GM23248 (cell line): ENCODE measurements at regions not wholly inside any gene's neighbourhood (a gene's known extent, or its start where the extent isn't known, plus 50 kb on each side); places are given as distances from the start of the nearest gene placed in this dataset.
A peak's percentile ranks its signal among the peaks of the same experiment; 100 is the strongest.

ENCODE experiments used
- DNase-seq: peaks from one replicate; pipeline ENCODE4 v3.0.0-alpha.2; 2015
- H2AFZ ChIP-seq: fragments of 200-600 bp; sonication (generic); 2 replicates; pipeline ENCODE4 v1.6.1; 2016; ENCODE audit warnings: antibody characterized with exemption
- H3F3A ChIP-seq: fragments of 200-600 bp; sonication (generic); 2 replicates; pipeline ENCODE4 v1.6.1; 2016; ENCODE audit warnings: mild to moderate bottlenecking, antibody characterized with exemption, mixed run types; ENCODE audit not compliant: insufficient read depth
- H3K27ac ChIP-seq: fragments of 200-600 bp; sonication (generic); 2 replicates; pipeline ENCODE4 v1.5.1; 2016; ENCODE audit warnings: mild to moderate bottlenecking
- H3K27me3 ChIP-seq: fragments of 200-600 bp; sonication (generic); replicated peaks from 2 replicates; pipeline ENCODE4 v1.6.1; 2016; ENCODE audit warnings: mild to moderate bottlenecking; ENCODE audit not compliant: insufficient read depth
- H3K36me3 ChIP-seq: fragments of 200-600 bp; sonication (generic); 2 replicates; pipeline ENCODE4 v1.6.1; 2016; ENCODE audit warnings: low read depth, mild to moderate bottlenecking
- H3K4me1 ChIP-seq: fragments of 200-600 bp; sonication (generic); 2 replicates; pipeline ENCODE4 v1.6.1; 2016; ENCODE audit warnings: mild to moderate bottlenecking; ENCODE audit not compliant: insufficient read depth
- H3K4me2 ChIP-seq: fragments of 200-600 bp; sonication (generic); one replicate; pipeline ENCODE4 v1.6.1; 2016; ENCODE audit warnings: mild to moderate bottlenecking; ENCODE audit not compliant: unreplicated experiment
- H3K4me3 ChIP-seq: fragments of 200-600 bp; sonication (generic); 2 replicates; pipeline ENCODE4 v1.5.1; 2016; ENCODE audit warnings: mild to moderate bottlenecking
- H3K79me2 ChIP-seq: fragments of 200-600 bp; sonication (generic); 2 replicates; pipeline ENCODE4 v1.6.1; 2016; ENCODE audit warnings: mild to moderate bottlenecking; ENCODE audit not compliant: insufficient read depth
- H3K9ac ChIP-seq: fragments of 200-600 bp; sonication (generic); 2 replicates; pipeline ENCODE4 v1.6.1; 2016; ENCODE audit warnings: mild to moderate bottlenecking
- H3K9me2 ChIP-seq: fragments of 200-600 bp; sonication (generic); 2 replicates; pipeline ENCODE4 v1.6.1; 2016; ENCODE audit warnings: mixed run types, mild to moderate bottlenecking, moderate library complexity; ENCODE audit not compliant: insufficient read depth
- H3K9me3 ChIP-seq: fragments of 200-600 bp; sonication (generic); one replicate; pipeline ENCODE4 v1.6.1; 2017; ENCODE audit warnings: low read depth
- H4K20me1 ChIP-seq: fragments of 200-600 bp; sonication (generic); 2 replicates; pipeline ENCODE4 v1.6.0; 2016; ENCODE audit not compliant: insufficient read depth
- EZH2 ChIP-seq: fragments of 200-600 bp; sonication (generic); IDR thresholded peaks from 2 replicates; pipeline ENCODE4 v1.6.1; 2018; ENCODE audit warnings: antibody characterized with exemption, mild to moderate bottlenecking; ENCODE audit not compliant: insufficient read depth, poor library complexity, severe bottlenecking
- EZH2phosphoT487 ChIP-seq: fragments of 200-600 bp; sonication (generic); IDR thresholded peaks from 2 replicates; pipeline ENCODE4 v1.6.1; 2018; ENCODE audit warnings: antibody characterized with exemption, moderate library complexity, mild to moderate bottlenecking, low read depth; ENCODE audit not compliant: insufficient read depth
- WGBS, 2 experiments: methylation state at CpG; one replicate each; pipeline ENCODE4 v1.1.6; 2015 to 2017; ENCODE audit warnings: low lambda C conversion rate in 2 of 2, low coverage in 1 of 2; ENCODE audit errors: missing lambda C conversion rate in 2 of 2; 5-methylcytosine and 5-hydroxymethylcytosine counted together
- in situ Hi-C: fragments of 300-500 bp; cut with MboI; formaldehyde crosslinking; loops from 2 replicates; pipeline ENCODE4 v1.15.0; 2020

GRCh38 chr11:100619484-100619883, 67.6 kb upstream of the ARHGAP42 start:
- Histone ChIP-seq H3K9me3 (no peaks in the 10 kb centered on the region), H2AFZ (peak overlapping the region; percentile 30; the same call in 1 of the 2 replicates), H3K27ac (no peak overlapping the region), H3K9ac (no peak overlapping the region), H3K4me1 (peaks cover 7% of the 10 kb centered on the region; the same call in 1 of the 2 replicates), H3K79me2 (no peaks in the 10 kb centered on the region), H3F3A (no peaks in the 10 kb centered on the region), H3K4me2 (no peak overlapping the region), H4K20me1 (no peaks in the 10 kb centered on the region), H3K4me3 (no peak overlapping the region), H3K27me3 (no peaks in the 10 kb centered on the region), H3K9me2 (no peaks in the 10 kb centered on the region), H3K36me3 (no peaks in the 10 kb centered on the region)
- in situ Hi-C loops, result no loop called here
- WGBS, 2 experiments, result 7 to 11% methylated on average over 2 of the region's 2 CpGs
- TF ChIP-seq EZH2phosphoT487 (no peak), EZH2 (no peak)
- DNase-seq, result peak; percentile 17

GRCh38 chr11:100622404-100622803, 64.7 kb upstream of the ARHGAP42 start:
- 75 to 79% methylated on average over 1 of the region's 1 CpG for whole genome bisulfite sequencing, 2 experiments
- no peak for DNase-seq
- no peaks in the 10 kb centered on the region for H3K9me2 ChIP-seq
- no peaks in the 10 kb centered on the region for H3K79me2 ChIP-seq
- H3K36me3 ChIP-seq, result no peaks in the 10 kb centered on the region
- H3K4me2 ChIP-seq, result no peak overlapping the region
- H2AFZ ChIP-seq, result no peak overlapping the region
- H3K27ac ChIP-seq, result no peak overlapping the region
- H3F3A ChIP-seq, result no peaks in the 10 kb centered on the region
- no peaks in the 10 kb centered on the region for H3K9me3 ChIP-seq
- no peak for TF ChIP-seq EZH2phosphoT487
- no peak for TF ChIP-seq EZH2
- H3K4me1 ChIP-seq, result peaks cover 7% of the 10 kb centered on the region; the same call in 1 of the 2 replicates
- H3K27me3 ChIP-seq, result no peaks in the 10 kb centered on the region
- H3K9ac ChIP-seq, result no peak overlapping the region
- no peaks in the 10 kb centered on the region for H4K20me1 ChIP-seq
- no peak overlapping the region for H3K4me3 ChIP-seq
- in situ Hi-C loops, result no loop called here

DNA sequence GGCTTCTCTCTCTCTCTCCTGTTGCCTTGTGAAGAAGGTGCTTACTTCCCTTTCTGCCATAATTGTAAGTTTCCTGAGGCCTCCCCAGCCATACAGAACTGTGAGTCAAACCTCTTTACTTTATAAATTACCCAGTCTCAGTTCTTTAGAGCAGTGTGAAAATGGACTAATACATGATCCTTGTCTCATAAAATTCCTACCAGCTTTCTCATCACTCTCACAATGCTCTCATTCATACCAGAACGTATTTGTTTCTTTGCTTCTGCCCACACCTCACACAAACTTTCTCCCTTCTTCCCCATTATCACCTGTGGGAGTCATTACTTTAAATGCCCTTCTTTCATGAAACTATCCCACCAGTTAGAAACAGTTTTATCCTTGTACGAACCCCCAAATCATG, 62.7 kb upstream of the ARHGAP42 start:
- H2AFZ ChIP-seq, result no peak overlapping the region
- no peaks in the 10 kb centered on the region for H3K9me2 ChIP-seq
- no peaks in the 10 kb centered on the region for H3K36me3 ChIP-seq
- no peaks in the 10 kb centered on the region for H4K20me1 ChIP-seq
- no peak overlapping the region for H3K9ac ChIP-seq
- WGBS, 2 experiments, result 31 to 32% methylated on average over 2 of the region's 2 CpGs
- DNase-seq, result no peak
- in situ Hi-C loops, result no loop called here
- no peak overlapping the region for H3K4me3 ChIP-seq
- no peak for TF ChIP-seq EZH2phosphoT487
- no peak for TF ChIP-seq EZH2
- H3F3A ChIP-seq, result no peaks in the 10 kb centered on the region
- H3K4me1 ChIP-seq, result peaks cover 6% of the 10 kb centered on the region; the same call in 1 of the 2 replicates
- H3K4me2 ChIP-seq, result no peak overlapping the region
- no peak overlapping the region for H3K27ac ChIP-seq
- H3K27me3 ChIP-seq, result no peaks in the 10 kb centered on the region
- H3K79me2 ChIP-seq, result no peaks in the 10 kb centered on the region
- no peaks in the 10 kb centered on the region for H3K9me3 ChIP-seq

DNA sequence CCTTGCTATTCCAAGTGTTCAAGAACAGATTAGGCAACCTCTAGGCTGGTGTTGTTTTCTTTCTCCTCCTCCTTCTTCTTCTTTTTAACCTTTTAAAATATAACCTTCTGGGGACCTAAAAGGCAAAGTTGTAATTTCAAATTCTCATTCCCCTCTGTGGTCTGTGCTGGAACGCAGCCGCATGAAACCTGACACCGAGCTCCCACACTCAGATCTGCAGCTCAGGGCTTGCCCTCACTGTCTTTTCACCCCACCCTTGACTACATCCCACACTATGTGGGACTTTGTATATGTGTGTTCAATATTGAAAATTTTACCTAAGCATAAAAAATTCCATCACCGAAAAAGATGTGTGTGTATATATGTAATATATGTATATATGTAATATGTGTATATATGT, 62.0 kb upstream of the ARHGAP42 start:
- H3K9me3 ChIP-seq, result no peaks in the 10 kb centered on the region
- H3K79me2 ChIP-seq, result no peaks in the 10 kb centered on the region
- H3K9me2 ChIP-seq, result no peaks in the 10 kb centered on the region
- in situ Hi-C loops, result no loop called here
- 57 to 62% methylated on average over 4 of the region's 4 CpGs for WGBS, 2 experiments
- H4K20me1 ChIP-seq, result no peaks in the 10 kb centered on the region
- H3F3A ChIP-seq, result no peaks in the 10 kb centered on the region
- no peaks in the 10 kb centered on the region for H3K4me1 ChIP-seq
- H3K36me3 ChIP-seq, result no peaks in the 10 kb centered on the region
- no peak overlapping the region for H2AFZ ChIP-seq
- TF ChIP-seq EZH2phosphoT487, result no peak
- no peak for TF ChIP-seq EZH2
- H3K9ac ChIP-seq, result no peak overlapping the region
- no peak overlapping the region for H3K4me2 ChIP-seq
- no peak overlapping the region for H3K27ac ChIP-seq
- DNase-seq, result no peak
- no peak overlapping the region for H3K4me3 ChIP-seq
- H3K27me3 ChIP-seq, result no peaks in the 10 kb centered on the region

- Histone ChIP-seq H2AFZ (no peak overlapping the region), H3K9ac (no peak overlapping the region), H3K4me3 (no peak overlapping the region), H3K79me2 (no peaks in the 10 kb centered on the region), H3K27ac (no peak overlapping the region), H3K36me3 (no peaks in the 10 kb centered on the region), H3K9me3 (no peaks in the 10 kb centered on the region), H3K4me2 (no peak overlapping the region), H3K9me2 (no peaks in the 10 kb centered on the region), H3K27me3 (no peaks in the 10 kb centered on the region), H4K20me1 (no peaks in the 10 kb centered on the region), H3K4me1 (no peaks in the 10 kb centered on the region), H3F3A (no peaks in the 10 kb centered on the region)
- in situ Hi-C loops, result no loop called here
- no peak for DNase-seq
- 29 to 35% methylated on average over 1 of the region's 1 CpG for WGBS, 2 experiments
- no peak for TF ChIP-seq EZH2phosphoT487
Measured at GRCh38 chr11:100629671-100630070, 57.4 kb upstream of the ARHGAP42 start.
